GM23338 (cell line): ENCODE measurements at regions not wholly inside any gene's neighbourhood (a gene's known extent, or its start where the extent isn't known, plus 50 kb on each side); places are given as distances from the start of the nearest gene placed in this dataset.

Experiments
- ATAC-seq: fragments of 200-7000 bp; cut with Tn5 transposase; 3 replicates; pipeline ENCODE4 v1.9.1; 2020
- DNase-seq: peaks from one replicate; pipeline ENCODE4 v3.0.0-alpha.2; 2015; ENCODE audit warnings: low spot score
- H2AFZ ChIP-seq: fragments of 200-600 bp; sonication (generic); 2 replicates; pipeline ENCODE4 v1.8.0; 2016; ENCODE audit warnings: antibody characterized with exemption, mild to moderate bottlenecking, moderate library complexity
- H3F3A ChIP-seq: fragments of 200-600 bp; sonication (generic); replicated peaks from 2 replicates; pipeline ENCODE4 v1.8.0; 2017; ENCODE audit warnings: antibody characterized with exemption, mixed run types, low read depth
- H3K27ac ChIP-seq: fragments of 200-600 bp; sonication (generic); 2 replicates; pipeline ENCODE4 v1.6.1; 2016; ENCODE audit warnings: low read depth
- H3K27me3 ChIP-seq: fragments of 200-600 bp; sonication (generic); 2 replicates; pipeline ENCODE4 v1.8.0; 2016; ENCODE audit warnings: mild to moderate bottlenecking, mixed run types, moderate library complexity; ENCODE audit not compliant: insufficient read depth
- H3K36me3 ChIP-seq: fragments of 200-600 bp; sonication (generic); 2 replicates; pipeline ENCODE4 v1.8.0; 2016; ENCODE audit warnings: mild to moderate bottlenecking; ENCODE audit not compliant: insufficient read depth
- H3K4me1 ChIP-seq: fragments of 200-600 bp; sonication (generic); 2 replicates; pipeline ENCODE4 v1.8.0; 2016; ENCODE audit warnings: mild to moderate bottlenecking, moderate library complexity; ENCODE audit not compliant: insufficient read depth
- H3K4me2 ChIP-seq: fragments of 200-600 bp; sonication (generic); 2 replicates; pipeline ENCODE4 v1.7.1; 2017; ENCODE audit warnings: mixed run types
- H3K4me3 ChIP-seq: fragments of 200-600 bp; sonication (generic); 2 replicates; pipeline ENCODE4 v1.6.1; 2016; ENCODE audit warnings: mixed run types
- H3K79me2 ChIP-seq: fragments of 200-600 bp; sonication (generic); replicated peaks from 2 replicates; pipeline ENCODE4 v1.8.0; 2017; ENCODE audit warnings: mild to moderate bottlenecking; ENCODE audit not compliant: insufficient read depth
- H3K9me2 ChIP-seq: fragments of 200-600 bp; sonication (generic); 2 replicates; pipeline ENCODE4 v1.8.0; 2017; ENCODE audit not compliant: insufficient read depth
- H4K20me1 ChIP-seq: fragments of 200-600 bp; sonication (generic); replicated peaks from 2 replicates; pipeline ENCODE4 v1.8.0; 2017; ENCODE audit warnings: mild to moderate bottlenecking; ENCODE audit not compliant: insufficient read depth
- H3K27ac Mint-ChIP-seq: 2 replicates; pipeline ENCODE4 v1.8.0; 2020; ENCODE audit warnings: inconsistent platforms, mild to moderate bottlenecking, moderate library complexity, mixed read lengths
- H3K27me3 Mint-ChIP-seq: 3 replicates; pipeline ENCODE4 v1.8.0; 2022; ENCODE audit warnings: low read depth, mild to moderate bottlenecking, moderate library complexity, mixed read lengths, inconsistent platforms; ENCODE audit not compliant: insufficient read depth, poor library complexity
- H3K36me3 Mint-ChIP-seq: 3 replicates; pipeline ENCODE4 v1.8.0; 2021; ENCODE audit warnings: low read depth, mild to moderate bottlenecking, inconsistent platforms, moderate library complexity, mixed read lengths
- H3K4me1 Mint-ChIP-seq: 3 replicates; pipeline ENCODE4 v1.8.0; 2020; ENCODE audit warnings: mild to moderate bottlenecking, inconsistent platforms, mixed read lengths
- H3K4me3 Mint-ChIP-seq: 3 replicates; pipeline ENCODE4 v1.8.0; 2021; ENCODE audit warnings: moderate library complexity, mild to moderate bottlenecking, inconsistent platforms, mixed read lengths
- H3K9me3 Mint-ChIP-seq: 3 replicates; pipeline ENCODE4 v1.8.0; 2020; ENCODE audit warnings: moderate library complexity, mild to moderate bottlenecking, inconsistent platforms, mixed read lengths
- JUNB ChIP-seq: IDR thresholded peaks from one replicate; pipeline ENCODE4 v1.6.1; 2016; ENCODE audit warnings: antibody characterized with exemption; ENCODE audit not compliant: unreplicated experiment
- NANOG ChIP-seq: IDR thresholded peaks from 2 replicates; pipeline ENCODE4 v1.6.1; 2016; ENCODE audit warnings: antibody characterized with exemption, borderline replicate concordance
- POLR2AphosphoS5 ChIP-seq: IDR thresholded peaks from 2 replicates; pipeline ENCODE4 v1.6.1; 2016; ENCODE audit warnings: antibody characterized with exemption, low read depth
- STAT1 ChIP-seq: IDR thresholded peaks from one replicate; pipeline ENCODE4 v1.6.1; 2016; ENCODE audit warnings: antibody characterized with exemption; ENCODE audit not compliant: unreplicated experiment
- TF ChIP-seq, protein P1 (sequence below): fragments of 250-450 bp; sonication (Bioruptor Pico); IDR thresholded peaks from 2 replicates; pipeline ENCODE4 v1.5.0; 2020; ENCODE audit warnings: mild to moderate bottlenecking, moderate library complexity
- TF ChIP-seq, protein P2 (sequence below): IDR thresholded peaks from 2 replicates; pipeline ENCODE4 v1.6.1; 2016; ENCODE audit warnings: antibody characterized with exemption
- TF ChIP-seq, protein P3 (sequence below), 2 experiments: fragments of 200-600 bp in 1 of 2; sonication (generic) in 1 of 2; conservative IDR thresholded peaks; 2 replicates each; pipeline versions ENCODE4 v1.5.1 to v1.6.1; 2016 to 2017; ENCODE audit warnings: antibody characterized with exemption in 2 of 2, low read depth in 2 of 2, mild to moderate bottlenecking in 2 of 2, moderate library complexity in 1 of 2

DNA sequence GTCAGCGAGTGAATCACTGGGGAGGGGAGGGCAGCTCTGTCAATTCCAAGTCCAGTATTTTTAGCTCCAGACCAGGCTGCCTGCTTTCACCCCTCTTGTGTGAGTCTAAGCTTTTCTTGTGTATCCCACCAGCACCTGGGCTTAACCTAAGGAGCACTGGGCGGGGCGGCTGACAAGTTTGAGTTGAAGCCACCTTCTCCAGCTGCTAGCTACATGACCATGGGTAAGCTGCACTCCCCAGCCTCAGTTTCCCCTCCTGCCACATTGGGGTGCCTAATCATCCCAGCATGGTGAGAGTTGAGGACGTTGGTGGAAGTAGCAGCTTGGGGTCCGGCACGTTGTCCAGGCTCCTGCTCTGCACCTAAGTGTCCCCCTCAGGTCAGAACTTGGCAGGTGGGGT lies 89.8 kb upstream of the PCBD1 start (continued):
- TF ChIP-seq, protein P1, sequence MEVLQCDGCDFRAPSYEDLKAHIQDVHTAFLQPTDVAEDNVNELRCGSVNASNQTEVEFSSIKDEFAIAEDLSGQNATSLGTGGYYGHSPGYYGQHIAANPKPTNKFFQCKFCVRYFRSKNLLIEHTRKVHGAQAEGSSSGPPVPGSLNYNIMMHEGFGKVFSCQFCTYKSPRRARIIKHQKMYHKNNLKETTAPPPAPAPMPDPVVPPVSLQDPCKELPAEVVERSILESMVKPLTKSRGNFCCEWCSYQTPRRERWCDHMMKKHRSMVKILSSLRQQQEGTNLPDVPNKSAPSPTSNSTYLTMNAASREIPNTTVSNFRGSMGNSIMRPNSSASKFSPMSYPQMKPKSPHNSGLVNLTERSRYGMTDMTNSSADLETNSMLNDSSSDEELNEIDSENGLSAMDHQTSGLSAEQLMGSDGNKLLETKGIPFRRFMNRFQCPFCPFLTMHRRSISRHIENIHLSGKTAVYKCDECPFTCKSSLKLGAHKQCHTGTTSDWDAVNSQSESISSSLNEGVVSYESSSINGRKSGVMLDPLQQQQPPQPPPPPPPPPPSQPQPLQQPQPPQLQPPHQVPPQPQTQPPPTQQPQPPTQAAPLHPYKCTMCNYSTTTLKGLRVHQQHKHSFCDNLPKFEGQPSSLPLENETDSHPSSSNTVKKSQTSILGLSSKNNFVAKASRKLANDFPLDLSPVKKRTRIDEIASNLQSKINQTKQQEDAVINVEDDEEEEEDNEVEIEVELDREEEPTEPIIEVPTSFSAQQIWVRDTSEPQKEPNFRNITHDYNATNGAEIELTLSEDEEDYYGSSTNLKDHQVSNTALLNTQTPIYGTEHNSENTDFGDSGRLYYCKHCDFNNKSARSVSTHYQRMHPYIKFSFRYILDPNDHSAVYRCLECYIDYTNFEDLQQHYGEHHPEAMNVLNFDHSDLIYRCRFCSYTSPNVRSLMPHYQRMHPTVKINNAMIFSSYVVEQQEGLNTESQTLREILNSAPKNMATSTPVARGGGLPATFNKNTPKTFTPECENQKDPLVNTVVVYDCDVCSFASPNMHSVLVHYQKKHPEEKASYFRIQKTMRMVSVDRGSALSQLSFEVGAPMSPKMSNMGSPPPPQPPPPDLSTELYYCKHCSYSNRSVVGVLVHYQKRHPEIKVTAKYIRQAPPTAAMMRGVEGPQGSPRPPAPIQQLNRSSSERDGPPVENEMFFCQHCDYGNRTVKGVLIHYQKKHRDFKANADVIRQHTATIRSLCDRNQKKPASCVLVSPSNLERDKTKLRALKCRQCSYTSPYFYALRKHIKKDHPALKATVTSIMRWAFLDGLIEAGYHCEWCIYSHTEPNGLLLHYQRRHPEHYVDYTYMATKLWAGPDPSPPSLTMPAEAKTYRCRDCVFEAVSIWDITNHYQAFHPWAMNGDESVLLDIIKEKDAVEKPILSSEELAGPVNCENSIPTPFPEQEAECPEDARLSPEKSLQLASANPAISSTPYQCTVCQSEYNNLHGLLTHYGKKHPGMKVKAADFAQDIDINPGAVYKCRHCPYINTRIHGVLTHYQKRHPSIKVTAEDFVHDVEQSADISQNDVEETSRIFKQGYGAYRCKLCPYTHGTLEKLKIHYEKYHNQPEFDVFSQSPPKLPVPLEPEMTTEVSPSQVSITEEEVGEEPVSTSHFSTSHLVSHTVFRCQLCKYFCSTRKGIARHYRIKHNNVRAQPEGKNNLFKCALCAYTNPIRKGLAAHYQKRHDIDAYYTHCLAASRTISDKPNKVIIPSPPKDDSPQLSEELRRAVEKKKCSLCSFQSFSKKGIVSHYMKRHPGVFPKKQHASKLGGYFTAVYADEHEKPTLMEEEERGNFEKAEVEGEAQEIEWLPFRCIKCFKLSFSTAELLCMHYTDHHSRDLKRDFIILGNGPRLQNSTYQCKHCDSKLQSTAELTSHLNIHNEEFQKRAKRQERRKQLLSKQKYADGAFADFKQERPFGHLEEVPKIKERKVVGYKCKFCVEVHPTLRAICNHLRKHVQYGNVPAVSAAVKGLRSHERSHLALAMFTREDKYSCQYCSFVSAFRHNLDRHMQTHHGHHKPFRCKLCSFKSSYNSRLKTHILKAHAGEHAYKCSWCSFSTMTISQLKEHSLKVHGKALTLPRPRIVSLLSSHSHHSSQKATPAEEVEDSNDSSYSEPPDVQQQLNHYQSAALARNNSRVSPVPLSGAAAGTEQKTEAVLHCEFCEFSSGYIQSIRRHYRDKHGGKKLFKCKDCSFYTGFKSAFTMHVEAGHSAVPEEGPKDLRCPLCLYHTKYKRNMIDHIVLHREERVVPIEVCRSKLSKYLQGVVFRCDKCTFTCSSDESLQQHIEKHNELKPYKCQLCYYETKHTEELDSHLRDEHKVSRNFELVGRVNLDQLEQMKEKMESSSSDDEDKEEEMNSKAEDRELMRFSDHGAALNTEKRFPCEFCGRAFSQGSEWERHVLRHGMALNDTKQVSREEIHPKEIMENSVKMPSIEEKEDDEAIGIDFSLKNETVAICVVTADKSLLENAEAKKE (CRISPR knock-in tag): no peak
- TF ChIP-seq POLR2AphosphoS5 (no peak), JUNB (no peak), NANOG (no peak)

DNA sequence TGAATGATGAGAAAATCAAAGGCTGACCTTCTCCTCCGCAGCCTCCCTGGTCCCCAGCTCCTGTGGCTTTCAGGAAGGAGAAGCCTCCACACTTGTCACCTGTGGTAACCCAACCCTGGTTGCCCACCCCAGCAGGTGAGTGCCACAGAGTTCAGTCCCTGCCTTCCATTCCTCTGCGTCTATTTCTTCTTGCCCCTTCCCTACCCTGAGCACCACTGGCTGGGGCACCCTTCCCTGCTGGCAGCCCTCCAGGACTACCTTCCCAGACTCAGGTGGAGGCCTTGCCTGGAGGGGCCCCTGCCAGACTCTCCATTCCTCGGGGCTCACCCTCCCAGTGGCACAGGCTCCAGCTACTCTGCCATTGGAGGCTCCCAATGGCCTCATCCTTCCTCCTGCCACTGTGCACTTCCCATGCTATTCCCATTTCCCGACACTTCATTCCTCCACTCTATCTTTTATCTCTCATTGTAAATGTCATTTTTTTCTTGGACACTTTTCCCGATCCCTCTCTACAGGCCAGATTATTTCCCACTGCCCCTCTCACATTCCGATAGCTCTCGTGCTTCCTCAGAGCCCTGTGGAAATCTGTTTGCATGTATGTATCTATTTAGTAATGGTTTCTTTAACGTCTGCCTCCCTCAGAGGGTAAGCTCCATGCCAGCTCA lies 90.6 kb upstream of the PCBD1 start:
- no peak overlapping the region for H3K27ac Mint-ChIP-seq
- Histone ChIP-seq H2AFZ (no peak overlapping the region), H3K27me3 (no peaks in the 10 kb centered on the region), H3K9me2 (no peaks in the 10 kb centered on the region), H3K4me1 (no peaks in the 10 kb centered on the region), H3K79me2 (no peaks in the 10 kb centered on the region), H3K4me3 (no peak overlapping the region), H3K27ac (no peak overlapping the region), H3F3A (no peaks in the 10 kb centered on the region), H4K20me1 (no peaks in the 10 kb centered on the region), H3K4me2 (no peak overlapping the region), H3K36me3 (no peaks in the 10 kb centered on the region)
- H3K36me3 Mint-ChIP-seq: no peaks in the 10 kb centered on the region
- no peaks in the 10 kb centered on the region; the same call in 2 of the 3 replicates for H3K4me1 Mint-ChIP-seq
- H3K4me3 Mint-ChIP-seq: no peak overlapping the region
- DNase-seq: no peak
- H3K9me3 Mint-ChIP-seq: peaks cover 2% of the 10 kb centered on the region; the same call in 1 of the 3 replicates
- no peak for ATAC-seq
- peaks cover 6% of the 10 kb centered on the region for H3K27me3 Mint-ChIP-seq
- TF ChIP-seq, protein P2, sequence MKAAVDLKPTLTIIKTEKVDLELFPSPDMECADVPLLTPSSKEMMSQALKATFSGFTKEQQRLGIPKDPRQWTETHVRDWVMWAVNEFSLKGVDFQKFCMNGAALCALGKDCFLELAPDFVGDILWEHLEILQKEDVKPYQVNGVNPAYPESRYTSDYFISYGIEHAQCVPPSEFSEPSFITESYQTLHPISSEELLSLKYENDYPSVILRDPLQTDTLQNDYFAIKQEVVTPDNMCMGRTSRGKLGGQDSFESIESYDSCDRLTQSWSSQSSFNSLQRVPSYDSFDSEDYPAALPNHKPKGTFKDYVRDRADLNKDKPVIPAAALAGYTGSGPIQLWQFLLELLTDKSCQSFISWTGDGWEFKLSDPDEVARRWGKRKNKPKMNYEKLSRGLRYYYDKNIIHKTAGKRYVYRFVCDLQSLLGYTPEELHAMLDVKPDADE: no peak
- no peak for TF ChIP-seq STAT1
- no peak for TF ChIP-seq JUNB
- TF ChIP-seq, protein P3, sequence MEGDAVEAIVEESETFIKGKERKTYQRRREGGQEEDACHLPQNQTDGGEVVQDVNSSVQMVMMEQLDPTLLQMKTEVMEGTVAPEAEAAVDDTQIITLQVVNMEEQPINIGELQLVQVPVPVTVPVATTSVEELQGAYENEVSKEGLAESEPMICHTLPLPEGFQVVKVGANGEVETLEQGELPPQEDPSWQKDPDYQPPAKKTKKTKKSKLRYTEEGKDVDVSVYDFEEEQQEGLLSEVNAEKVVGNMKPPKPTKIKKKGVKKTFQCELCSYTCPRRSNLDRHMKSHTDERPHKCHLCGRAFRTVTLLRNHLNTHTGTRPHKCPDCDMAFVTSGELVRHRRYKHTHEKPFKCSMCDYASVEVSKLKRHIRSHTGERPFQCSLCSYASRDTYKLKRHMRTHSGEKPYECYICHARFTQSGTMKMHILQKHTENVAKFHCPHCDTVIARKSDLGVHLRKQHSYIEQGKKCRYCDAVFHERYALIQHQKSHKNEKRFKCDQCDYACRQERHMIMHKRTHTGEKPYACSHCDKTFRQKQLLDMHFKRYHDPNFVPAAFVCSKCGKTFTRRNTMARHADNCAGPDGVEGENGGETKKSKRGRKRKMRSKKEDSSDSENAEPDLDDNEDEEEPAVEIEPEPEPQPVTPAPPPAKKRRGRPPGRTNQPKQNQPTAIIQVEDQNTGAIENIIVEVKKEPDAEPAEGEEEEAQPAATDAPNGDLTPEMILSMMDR (conservative IDR thresholded peaks at IDR 0.05; ENCODE audit: low read depth in 2 of 2): no peak
- TF ChIP-seq POLR2AphosphoS5: no peak
